ENCODE measurements at regions not wholly inside any gene's neighbourhood (a gene's known extent, or its start where the extent isn't known, plus 50 kb on each side); places are given as distances from the start of the nearest gene placed in this dataset.

- TF ChIP-seq CTCF (IDR thresholded peaks at IDR 0.05) = no peak
- no peak for TF ChIP-seq ZFX (IDR thresholded peaks at IDR 0.05; ENCODE audit: borderline replicate concordance)
- no peak overlapping the region for H3K27ac ChIP-seq
These were observed 597.3 kb upstream of the PLXNA2 start for GRCh38 chr1:208841436-208841835.

- TF ChIP-seq CTCF (IDR thresholded peaks at IDR 0.05) = no peak
- TF ChIP-seq ZFX (IDR thresholded peaks at IDR 0.05; ENCODE audit: borderline replicate concordance) = no peak
- H3K27ac ChIP-seq = no peak overlapping the region
These were observed 598.3 kb upstream of the PLXNA2 start for GRCh38 chr1:208842451-208842850.

GRCh38 chr1:208844158-208844557, 600.0 kb upstream of the PLXNA2 start:
- no peak for TF ChIP-seq ZFX (IDR thresholded peaks at IDR 0.05; ENCODE audit: borderline replicate concordance)
- H3K27ac ChIP-seq = no peak overlapping the region

GRCh38 chr1:208848854-208849253, 604.7 kb upstream of the PLXNA2 start:
- TF ChIP-seq CTCF (IDR thresholded peaks at IDR 0.05) (no peak), ZFX (IDR thresholded peaks at IDR 0.05; ENCODE audit: borderline replicate concordance) (no peak)

GRCh38 chr1:208850442-208850841, 606.3 kb upstream of the PLXNA2 start:
- TF ChIP-seq ZFX (IDR thresholded peaks at IDR 0.05; ENCODE audit: borderline replicate concordance) (no peak), CTCF (IDR thresholded peaks at IDR 0.05) (no peak)
- no peak overlapping the region for H3K27ac ChIP-seq

More at GRCh38 chr1:208848854-208849253, 604.7 kb upstream of the PLXNA2 start:
- H3K27ac ChIP-seq = no peak overlapping the region

- no peak for TF ChIP-seq ZFX (IDR thresholded peaks at IDR 0.05; ENCODE audit: borderline replicate concordance)
- no peak for TF ChIP-seq CTCF (IDR thresholded peaks at IDR 0.05)
- no peak overlapping the region for H3K27ac ChIP-seq
These were observed 607.2 kb upstream of the PLXNA2 start for GRCh38 chr1:208851366-208851765.

GRCh38 chr1:208852911-208853310, 608.7 kb upstream of the PLXNA2 start:
- H3K27ac ChIP-seq = no peak overlapping the region
- no peak for TF ChIP-seq CTCF (IDR thresholded peaks at IDR 0.05)
- TF ChIP-seq ZFX (IDR thresholded peaks at IDR 0.05; ENCODE audit: borderline replicate concordance) = no peak

- no peak overlapping the region for H3K27ac ChIP-seq
These were observed 611.2 kb upstream of the PLXNA2 start for GRCh38 chr1:208855403-208855802.

More at GRCh38 chr1:208855403-208855802, 611.2 kb upstream of the PLXNA2 start:
- TF ChIP-seq CTCF (IDR thresholded peaks at IDR 0.05) = no peak
- TF ChIP-seq ZFX (IDR thresholded peaks at IDR 0.05; ENCODE audit: borderline replicate concordance) = no peak
